HG02571 (cell line): ENCODE measurements at regions not wholly inside any gene's neighbourhood (a gene's known extent, or its start where the extent isn't known, plus 50 kb on each side); places are given as distances from the start of the nearest gene placed in this dataset.
"Not testable (repeated sequence)": the region's sequence is repeated elsewhere in the genome, so short reads cannot be mapped to it uniquely, and the experiment has no call there.

Source experiments
- ATAC-seq: cut with Tn5 transposase; IDR thresholded peaks from one replicate; pipeline ENCODE4 v1.9.1; 2021; ENCODE audit warnings: mild to moderate bottlenecking, moderate library complexity; ENCODE audit not compliant: unreplicated experiment

DNA sequence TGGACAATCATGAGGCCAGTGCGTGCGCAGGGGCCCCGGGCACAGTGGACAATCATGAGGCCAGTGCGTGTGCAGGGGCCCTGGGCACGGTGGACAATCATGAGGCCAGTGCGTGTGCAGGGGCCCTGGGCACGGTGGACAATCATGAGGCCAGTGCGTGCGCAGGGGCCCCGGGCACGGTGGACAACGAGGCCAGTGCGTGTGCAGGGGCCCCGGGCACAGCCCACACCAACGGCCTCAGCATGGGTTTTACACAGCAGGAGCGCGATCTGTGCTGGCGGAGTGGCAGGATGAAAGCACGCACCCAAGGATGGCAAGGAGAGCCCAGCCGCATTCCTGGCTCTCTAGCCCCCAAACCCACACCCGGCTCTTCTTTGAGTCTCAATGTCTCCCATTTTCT is 78.8 kb downstream of the RFLNA start:
- not testable (repeated sequence) for ATAC-seq

DNA sequence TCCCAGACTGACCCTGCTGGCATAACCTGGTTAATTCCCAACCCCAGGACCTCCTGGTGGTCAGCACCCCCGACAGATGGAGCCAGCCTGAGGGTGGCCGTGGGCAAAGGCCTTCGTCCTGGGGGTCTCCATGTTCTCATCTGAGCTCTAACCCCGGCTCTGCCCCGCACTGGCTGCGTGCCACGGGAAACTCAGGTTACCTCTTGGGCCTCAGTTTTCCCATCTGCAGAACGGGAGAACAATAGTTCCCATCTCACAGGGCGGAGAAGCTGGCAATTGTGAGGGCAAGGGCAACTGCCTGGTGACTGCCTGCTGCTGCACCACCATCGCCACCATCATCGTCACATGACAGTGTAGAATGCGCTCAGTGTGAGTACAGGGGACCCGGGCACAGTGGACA is 77.9 kb downstream of the RFLNA start:
- ATAC-seq, result no peak

DNA sequence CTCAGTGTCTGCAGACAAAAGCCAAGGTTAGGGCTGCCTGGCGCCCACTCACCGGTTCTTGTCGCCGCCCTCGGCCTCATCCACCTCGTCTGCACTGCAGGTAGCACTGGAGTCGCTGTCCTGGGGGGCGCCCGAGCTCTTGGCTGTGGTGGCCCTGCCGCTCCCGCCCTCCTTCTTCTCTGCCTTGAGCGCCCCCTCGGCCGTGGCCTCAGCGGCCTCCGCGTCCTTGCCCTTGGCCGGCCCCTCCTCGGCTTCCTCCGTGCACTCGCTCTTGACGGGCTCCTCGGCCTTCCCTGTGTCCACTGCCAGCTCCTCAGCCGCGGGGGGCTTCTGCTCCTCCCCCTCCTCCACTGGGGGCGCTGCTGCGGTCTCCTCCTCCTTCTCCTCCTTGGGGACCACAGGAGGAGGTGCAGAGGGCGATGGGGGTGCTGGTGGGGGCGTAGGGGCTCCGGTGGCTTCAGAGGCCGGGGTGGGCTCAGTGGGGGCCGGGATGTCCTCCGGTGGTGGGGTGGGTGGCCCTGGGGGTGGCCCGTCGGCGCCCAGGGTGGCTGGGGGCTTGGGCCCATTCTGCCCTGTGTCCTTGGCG is 77.2 kb downstream of the RFLNA start:
- no peak for ATAC-seq

DNA sequence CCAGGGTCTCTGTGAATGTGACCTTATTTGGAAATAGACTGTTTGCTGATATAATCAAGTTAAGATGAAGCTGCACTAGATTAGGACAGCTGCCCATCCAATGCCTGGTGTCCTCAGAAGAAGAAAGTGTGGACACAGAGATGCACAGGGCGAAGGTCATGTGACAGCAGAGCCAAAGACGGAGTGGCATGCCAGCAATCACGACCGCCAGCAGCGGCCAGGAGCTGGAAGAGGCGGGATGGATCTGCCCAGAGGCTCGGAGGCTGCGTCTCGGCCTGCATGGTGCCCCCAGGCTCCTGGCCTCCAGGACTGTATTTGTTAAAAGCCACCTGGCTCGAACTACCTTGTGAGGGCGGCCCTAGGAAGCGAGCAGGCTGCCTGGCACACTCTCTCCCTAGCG is 76.5 kb downstream of the RFLNA start:
- ATAC-seq, result no peak

DNA sequence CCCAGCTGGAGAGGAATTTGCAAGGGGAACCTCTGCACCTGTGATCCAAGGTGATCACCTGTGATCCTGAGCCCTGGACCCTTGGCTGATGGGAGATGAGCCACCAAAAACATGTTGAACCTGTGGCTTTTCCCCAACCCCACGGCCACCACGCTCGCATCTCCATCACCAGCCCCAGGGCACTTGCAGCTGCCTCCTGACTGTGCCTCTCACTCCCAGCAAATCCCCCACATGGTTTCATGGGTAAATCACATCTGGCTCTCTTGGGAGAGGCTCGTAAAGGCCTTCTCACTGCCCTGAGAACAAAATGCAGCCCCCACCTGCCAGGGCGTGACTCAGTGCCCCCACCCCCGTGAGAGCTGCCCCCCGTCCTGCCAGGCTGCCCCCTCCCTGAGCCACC is 76.0 kb downstream of the RFLNA start:
- ATAC-seq, result no peak

DNA sequence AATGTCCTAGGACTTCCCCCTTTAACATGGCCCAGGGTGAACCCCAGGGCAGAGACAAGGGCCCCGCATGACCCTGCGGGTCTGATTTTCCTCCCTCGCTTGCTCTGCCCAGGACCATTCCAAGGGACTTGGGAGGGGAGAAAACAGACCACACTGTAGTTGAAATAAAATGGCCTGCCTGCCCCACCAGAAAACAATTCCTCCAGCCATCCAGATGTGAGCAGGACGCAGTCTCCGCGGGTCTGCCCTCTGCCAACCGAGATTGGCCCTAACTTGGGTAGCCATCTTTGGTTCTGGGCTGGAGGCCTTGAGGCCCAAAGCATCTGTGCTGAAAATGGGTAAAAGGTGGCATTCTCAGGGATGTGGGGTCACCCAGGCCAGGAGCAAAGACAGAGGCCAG is 75.5 kb downstream of the RFLNA start:
- no peak for ATAC-seq

DNA sequence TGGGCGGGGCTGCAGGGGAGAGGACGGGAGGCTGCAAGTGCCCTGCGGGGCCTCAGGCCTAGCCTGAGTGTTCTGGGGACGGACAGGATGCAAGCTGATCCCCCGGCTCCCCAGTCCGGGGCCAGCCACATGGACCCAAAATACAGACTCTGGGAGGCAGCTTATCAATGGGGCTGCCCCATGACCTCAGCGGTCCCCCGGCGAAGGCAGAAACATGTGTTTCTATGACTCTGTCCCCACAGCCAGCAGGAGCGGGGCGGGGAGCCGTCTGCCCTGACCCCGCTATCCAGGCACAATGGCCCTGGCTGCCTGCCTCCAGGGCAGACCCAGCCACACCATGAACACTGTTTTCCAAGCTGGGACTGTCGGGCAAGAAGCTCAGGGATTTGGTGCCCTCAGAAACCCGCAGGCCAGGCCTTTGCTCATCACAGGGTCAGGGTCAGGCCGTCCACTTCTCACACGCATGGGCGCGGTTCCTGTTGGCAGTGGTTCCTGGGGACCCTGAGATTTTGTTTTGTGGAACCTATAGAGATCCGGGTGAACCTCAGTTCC is 75.0 kb downstream of the RFLNA start:
- no peak for ATAC-seq

DNA sequence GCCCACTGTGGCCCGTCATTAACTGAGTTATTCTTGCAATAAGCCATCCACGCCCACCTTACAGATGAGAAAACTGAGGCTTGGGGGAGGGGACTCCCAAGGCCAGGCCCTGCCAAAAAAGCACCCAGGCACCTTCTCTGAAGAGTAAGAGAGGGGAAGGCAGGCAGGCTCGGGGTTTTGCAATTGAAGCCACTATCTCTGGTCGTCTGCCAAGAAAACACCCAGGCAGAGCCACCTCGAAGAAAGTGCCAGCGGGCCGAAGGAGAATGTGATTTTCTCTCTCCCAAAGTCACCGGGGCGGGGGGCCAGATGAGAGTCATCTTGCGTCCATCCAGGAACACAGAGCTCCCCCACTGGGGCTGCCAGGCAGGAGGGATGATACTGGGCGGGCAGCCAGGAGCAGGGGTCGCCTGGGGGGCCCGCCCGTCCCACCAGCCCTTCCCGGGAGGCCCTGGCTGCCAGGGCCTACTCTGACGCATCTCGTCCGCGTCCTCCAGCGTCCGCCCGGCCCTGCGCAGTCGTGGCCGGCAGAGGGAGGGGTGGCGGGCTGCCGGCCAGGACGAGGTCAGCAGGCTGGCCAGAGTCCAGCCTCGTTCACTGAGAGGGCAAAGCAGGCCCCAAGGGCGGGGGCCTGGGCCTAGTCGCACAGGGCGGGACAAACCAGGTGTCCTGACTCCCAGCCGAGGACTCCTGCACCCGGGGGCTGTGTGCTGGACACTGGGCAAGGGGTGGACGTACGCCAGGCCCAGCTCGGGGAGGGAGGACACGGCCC is 74.3 kb downstream of the RFLNA start:
- no peak for ATAC-seq

DNA sequence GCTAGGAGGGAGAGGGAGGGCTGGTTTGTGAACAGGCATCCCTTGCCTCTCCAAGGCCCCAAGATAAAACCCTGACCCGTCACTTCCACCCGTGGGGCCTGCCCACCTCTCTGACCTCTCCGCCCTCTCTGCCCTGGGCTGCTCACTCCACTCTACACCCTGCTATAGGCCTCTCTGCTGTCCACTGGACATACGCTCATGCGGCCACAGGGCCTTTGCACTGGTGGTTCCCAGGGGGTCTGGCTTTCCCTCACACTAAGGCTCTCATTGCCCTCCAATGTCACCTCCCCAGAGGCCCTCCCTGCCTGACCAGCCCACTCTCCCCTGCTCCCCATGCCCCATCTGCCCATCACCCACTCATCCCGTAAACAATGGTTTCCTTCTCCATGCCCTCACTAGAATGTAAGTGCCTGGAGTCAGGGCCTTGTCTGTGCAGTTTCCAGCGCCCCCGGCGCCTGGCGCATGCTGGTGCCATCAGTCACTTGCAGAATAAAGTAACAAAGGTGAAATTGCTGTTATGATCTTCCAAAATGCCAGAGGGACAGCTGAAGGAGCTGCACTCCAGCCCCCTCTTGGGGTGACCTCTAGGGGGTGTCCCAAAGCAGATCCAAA is 73.6 kb downstream of the RFLNA start:
- no peak for ATAC-seq

DNA sequence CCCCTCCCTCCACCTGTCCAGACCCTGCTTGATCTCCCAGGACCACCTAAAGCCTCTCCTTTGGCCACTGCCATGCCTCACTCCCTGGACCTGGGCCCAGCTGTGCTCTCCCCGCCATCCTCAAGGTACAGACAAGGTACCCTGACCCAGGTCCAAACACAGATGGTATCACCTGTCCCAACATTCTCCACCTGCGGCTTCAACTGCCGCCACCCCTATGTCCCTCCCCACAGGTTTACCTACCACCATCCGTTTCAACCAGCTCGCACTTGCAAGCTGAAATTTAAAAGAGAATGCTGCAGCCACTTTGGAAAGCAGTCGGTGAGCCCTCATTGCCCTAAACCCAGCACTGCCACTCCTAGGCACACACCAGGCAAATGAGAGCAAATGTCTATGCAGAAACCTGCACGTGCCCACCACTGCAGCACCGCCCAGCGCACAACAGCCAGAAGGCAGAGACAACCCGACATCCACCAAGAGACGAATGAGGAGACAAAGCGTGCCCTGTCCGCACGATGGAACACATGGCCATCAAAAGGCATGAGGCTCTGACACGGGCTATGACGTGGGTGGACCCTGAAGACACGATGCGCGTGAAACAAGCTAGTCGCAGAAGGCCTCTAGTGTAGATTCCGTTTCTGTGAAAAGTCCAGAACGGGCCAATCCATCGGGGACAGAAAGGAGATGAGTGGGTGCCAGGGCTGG is 71.0 kb downstream of the RFLNA start:
- no peak for ATAC-seq
